GM23338 (cell line): ENCODE measurements at regions not wholly inside any gene's neighbourhood (a gene's known extent, or its start where the extent isn't known, plus 50 kb on each side); places are given as distances from the start of the nearest gene placed in this dataset.
A peak's percentile ranks its signal among the peaks of the same experiment; 100 is the strongest.

ENCODE experiments used
- ATAC-seq: fragments of 200-7000 bp; cut with Tn5 transposase; 3 replicates; pipeline ENCODE4 v1.9.1; 2020
- DNase-seq: peaks from one replicate; pipeline ENCODE4 v3.0.0-alpha.2; 2015; ENCODE audit warnings: low spot score
- H2AFZ ChIP-seq: fragments of 200-600 bp; sonication (generic); 2 replicates; pipeline ENCODE4 v1.8.0; 2016; ENCODE audit warnings: antibody characterized with exemption, mild to moderate bottlenecking, moderate library complexity
- H3F3A ChIP-seq: fragments of 200-600 bp; sonication (generic); replicated peaks from 2 replicates; pipeline ENCODE4 v1.8.0; 2017; ENCODE audit warnings: antibody characterized with exemption, mixed run types, low read depth
- H3K27ac ChIP-seq: fragments of 200-600 bp; sonication (generic); 2 replicates; pipeline ENCODE4 v1.6.1; 2016; ENCODE audit warnings: low read depth
- H3K27me3 ChIP-seq: fragments of 200-600 bp; sonication (generic); 2 replicates; pipeline ENCODE4 v1.8.0; 2016; ENCODE audit warnings: mild to moderate bottlenecking, mixed run types, moderate library complexity; ENCODE audit not compliant: insufficient read depth
- H3K36me3 ChIP-seq: fragments of 200-600 bp; sonication (generic); 2 replicates; pipeline ENCODE4 v1.8.0; 2016; ENCODE audit warnings: mild to moderate bottlenecking; ENCODE audit not compliant: insufficient read depth
- H3K4me1 ChIP-seq: fragments of 200-600 bp; sonication (generic); 2 replicates; pipeline ENCODE4 v1.8.0; 2016; ENCODE audit warnings: mild to moderate bottlenecking, moderate library complexity; ENCODE audit not compliant: insufficient read depth
- H3K4me2 ChIP-seq: fragments of 200-600 bp; sonication (generic); 2 replicates; pipeline ENCODE4 v1.7.1; 2017; ENCODE audit warnings: mixed run types
- H3K4me3 ChIP-seq: fragments of 200-600 bp; sonication (generic); 2 replicates; pipeline ENCODE4 v1.6.1; 2016; ENCODE audit warnings: mixed run types
- H3K79me2 ChIP-seq: fragments of 200-600 bp; sonication (generic); replicated peaks from 2 replicates; pipeline ENCODE4 v1.8.0; 2017; ENCODE audit warnings: mild to moderate bottlenecking; ENCODE audit not compliant: insufficient read depth
- H3K9me2 ChIP-seq: fragments of 200-600 bp; sonication (generic); 2 replicates; pipeline ENCODE4 v1.8.0; 2017; ENCODE audit not compliant: insufficient read depth
- H4K20me1 ChIP-seq: fragments of 200-600 bp; sonication (generic); replicated peaks from 2 replicates; pipeline ENCODE4 v1.8.0; 2017; ENCODE audit warnings: mild to moderate bottlenecking; ENCODE audit not compliant: insufficient read depth
- H3K27ac Mint-ChIP-seq: 2 replicates; pipeline ENCODE4 v1.8.0; 2020; ENCODE audit warnings: inconsistent platforms, mild to moderate bottlenecking, moderate library complexity, mixed read lengths
- H3K27me3 Mint-ChIP-seq: 3 replicates; pipeline ENCODE4 v1.8.0; 2022; ENCODE audit warnings: low read depth, mild to moderate bottlenecking, moderate library complexity, mixed read lengths, inconsistent platforms; ENCODE audit not compliant: insufficient read depth, poor library complexity
- H3K36me3 Mint-ChIP-seq: 3 replicates; pipeline ENCODE4 v1.8.0; 2021; ENCODE audit warnings: low read depth, mild to moderate bottlenecking, inconsistent platforms, moderate library complexity, mixed read lengths
- H3K4me1 Mint-ChIP-seq: 3 replicates; pipeline ENCODE4 v1.8.0; 2020; ENCODE audit warnings: mild to moderate bottlenecking, inconsistent platforms, mixed read lengths
- H3K4me3 Mint-ChIP-seq: 3 replicates; pipeline ENCODE4 v1.8.0; 2021; ENCODE audit warnings: moderate library complexity, mild to moderate bottlenecking, inconsistent platforms, mixed read lengths
- H3K9me3 Mint-ChIP-seq: 3 replicates; pipeline ENCODE4 v1.8.0; 2020; ENCODE audit warnings: moderate library complexity, mild to moderate bottlenecking, inconsistent platforms, mixed read lengths
- EZH2 ChIP-seq: fragments of 200-600 bp; sonication (generic); IDR thresholded peaks from one replicate; pipeline ENCODE4 v1.8.0; 2017; ENCODE audit warnings: antibody characterized with exemption, mild to moderate bottlenecking, low read depth; ENCODE audit not compliant: unreplicated experiment
- TF ChIP-seq, protein P1 (sequence below), 2 experiments: fragments of 200-600 bp in 1 of 2; sonication (generic) in 1 of 2; conservative IDR thresholded peaks; 2 replicates each; pipeline versions ENCODE4 v1.5.1 to v1.6.1; 2016 to 2017; ENCODE audit warnings: antibody characterized with exemption in 2 of 2, low read depth in 2 of 2, mild to moderate bottlenecking in 2 of 2, moderate library complexity in 1 of 2

DNA sequence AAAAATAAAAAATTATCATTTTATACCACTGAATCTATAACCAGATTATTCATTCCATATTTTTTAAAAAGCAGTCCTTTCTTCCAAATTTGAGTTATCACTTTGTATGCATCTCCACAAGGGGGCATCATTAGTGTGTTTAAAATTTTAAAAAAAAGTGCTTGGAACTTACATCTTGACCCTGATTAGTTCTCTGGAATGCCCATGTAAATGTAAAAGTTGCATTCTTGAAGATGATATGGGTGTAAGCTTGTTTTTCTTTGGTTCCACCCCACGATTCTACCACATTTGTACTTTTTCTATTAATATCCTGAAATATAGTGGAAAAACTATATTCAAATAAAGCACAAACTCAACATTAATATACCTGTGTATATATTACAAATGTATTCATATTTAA, 144.9 kb downstream of the ELAPOR2 start:
- Mint-ChIP-seq H3K27me3 (peaks cover 15% of the 10 kb centered on the region), H3K4me3 (no peak overlapping the region), H3K36me3 (no peaks in the 10 kb centered on the region; the same call in 1 of the 3 replicates), H3K27ac (no peak overlapping the region), H3K9me3 (no peaks in the 10 kb centered on the region), H3K4me1 (peaks cover 3% of the 10 kb centered on the region)
- H3K4me2 ChIP-seq = no peak overlapping the region
- no peaks in the 10 kb centered on the region for H3F3A ChIP-seq
- DNase-seq (peak; percentile 55), ATAC-seq (no peak)
- H4K20me1 ChIP-seq = peaks cover 6% of the 10 kb centered on the region; the same call in 1 of the 2 replicates
- H3K4me1 ChIP-seq = peaks cover 9% of the 10 kb centered on the region; the same call in 1 of the 2 replicates
- H3K27ac ChIP-seq = no peak overlapping the region
- H2AFZ ChIP-seq = no peak overlapping the region
- H3K79me2 ChIP-seq = no peaks in the 10 kb centered on the region
- H3K27me3 ChIP-seq = peaks cover 18% of the 10 kb centered on the region
- H3K9me2 ChIP-seq = no peaks in the 10 kb centered on the region
- H3K4me3 ChIP-seq = no peak overlapping the region
- H3K36me3 ChIP-seq = no peaks in the 10 kb centered on the region
- TF ChIP-seq, protein P1, sequence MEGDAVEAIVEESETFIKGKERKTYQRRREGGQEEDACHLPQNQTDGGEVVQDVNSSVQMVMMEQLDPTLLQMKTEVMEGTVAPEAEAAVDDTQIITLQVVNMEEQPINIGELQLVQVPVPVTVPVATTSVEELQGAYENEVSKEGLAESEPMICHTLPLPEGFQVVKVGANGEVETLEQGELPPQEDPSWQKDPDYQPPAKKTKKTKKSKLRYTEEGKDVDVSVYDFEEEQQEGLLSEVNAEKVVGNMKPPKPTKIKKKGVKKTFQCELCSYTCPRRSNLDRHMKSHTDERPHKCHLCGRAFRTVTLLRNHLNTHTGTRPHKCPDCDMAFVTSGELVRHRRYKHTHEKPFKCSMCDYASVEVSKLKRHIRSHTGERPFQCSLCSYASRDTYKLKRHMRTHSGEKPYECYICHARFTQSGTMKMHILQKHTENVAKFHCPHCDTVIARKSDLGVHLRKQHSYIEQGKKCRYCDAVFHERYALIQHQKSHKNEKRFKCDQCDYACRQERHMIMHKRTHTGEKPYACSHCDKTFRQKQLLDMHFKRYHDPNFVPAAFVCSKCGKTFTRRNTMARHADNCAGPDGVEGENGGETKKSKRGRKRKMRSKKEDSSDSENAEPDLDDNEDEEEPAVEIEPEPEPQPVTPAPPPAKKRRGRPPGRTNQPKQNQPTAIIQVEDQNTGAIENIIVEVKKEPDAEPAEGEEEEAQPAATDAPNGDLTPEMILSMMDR (conservative IDR thresholded peaks at IDR 0.05; ENCODE audit: low read depth in 2 of 2) = peak in 1 of 2 experiments; percentile 81; a peak in 3 of 4 replicates
- no peak for TF ChIP-seq EZH2
